Right atrium auricular region (tissue), 2 donors: ENCODE measurements at regions not wholly inside any gene's neighbourhood (a gene's known extent, or its start where the extent isn't known, plus 50 kb on each side); places are given as distances from the start of the nearest gene placed in this dataset.

Source experiments
- DNase-seq: peaks from one replicate; pipeline ENCODE4 v3.0.0-alpha.2; 2019; ENCODE audit warnings: low spot score
- H3K27ac ChIP-seq, 2 donors: fragments of 200-600 bp; sonication (generic); 1 replicate in 1 of 2; 2 replicates in 1 of 2; pipeline ENCODE4 v1.5.1; 2016 to 2019
- H3K27me3 ChIP-seq, 2 donors: fragments of 200-600 bp; sonication (generic); one replicate each; pipeline versions ENCODE4 v1.5.1 to v1.6.0; 2017 to 2019
- H3K36me3 ChIP-seq: fragments of 200-600 bp; sonication (generic); one replicate; pipeline ENCODE4 v1.5.1; 2016
- H3K4me1 ChIP-seq, 2 donors: fragments of 200-600 bp; sonication (generic); one replicate each; pipeline versions ENCODE4 v1.5.1 to v1.6.0; 2017 to 2019
- H3K4me3 ChIP-seq, 2 donors: fragments of 200-600 bp; sonication (generic); 1 replicate in 1 of 2; 2 replicates in 1 of 2; pipeline ENCODE4 v1.5.1; 2017 to 2019; ENCODE audit warnings: mild to moderate bottlenecking in 1 of 2, moderate library complexity in 1 of 2
- H3K9me3 ChIP-seq, 2 donors: fragments of 200-600 bp; sonication (generic); one replicate each; pipeline ENCODE4 v1.5.1; 2019
- TF ChIP-seq, protein P1 (sequence below), 2 donors: fragments of 200-600 bp; sonication (generic); IDR thresholded peaks; one replicate each; pipeline ENCODE4 v1.5.1; 2019; ENCODE audit warnings: antibody characterized with exemption in 2 of 2

DNA sequence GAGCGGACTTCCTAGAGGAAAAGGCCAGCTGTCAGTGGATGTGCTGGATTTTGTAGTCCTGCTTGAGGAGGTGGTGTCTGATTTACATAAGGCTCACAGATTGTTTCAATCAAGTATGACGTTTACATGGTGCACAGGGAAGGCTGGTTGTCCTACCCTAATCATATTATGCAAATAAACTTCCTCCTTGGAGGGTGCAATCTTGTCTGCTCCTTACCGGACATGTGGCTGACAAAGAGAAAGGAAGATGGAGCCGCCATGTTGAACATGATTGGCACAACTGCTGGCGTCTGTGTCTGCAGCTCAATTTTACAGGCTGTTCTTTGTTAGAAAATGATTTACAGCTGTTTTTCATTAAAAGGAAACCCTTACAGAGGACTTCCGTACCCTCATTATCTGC, 1656.1 kb downstream of the KCNT2 start:
- DNase-seq = no peak
- Histone ChIP-seq H3K27ac (no peak overlapping the region), H3K27me3 (no peaks in the 10 kb centered on the region), H3K36me3 (no peaks in the 10 kb centered on the region), H3K4me3 (no peak overlapping the region), H3K9me3 (no peaks in the 10 kb centered on the region), H3K4me1 (no peaks in the 10 kb centered on the region)
- TF ChIP-seq, protein P1, sequence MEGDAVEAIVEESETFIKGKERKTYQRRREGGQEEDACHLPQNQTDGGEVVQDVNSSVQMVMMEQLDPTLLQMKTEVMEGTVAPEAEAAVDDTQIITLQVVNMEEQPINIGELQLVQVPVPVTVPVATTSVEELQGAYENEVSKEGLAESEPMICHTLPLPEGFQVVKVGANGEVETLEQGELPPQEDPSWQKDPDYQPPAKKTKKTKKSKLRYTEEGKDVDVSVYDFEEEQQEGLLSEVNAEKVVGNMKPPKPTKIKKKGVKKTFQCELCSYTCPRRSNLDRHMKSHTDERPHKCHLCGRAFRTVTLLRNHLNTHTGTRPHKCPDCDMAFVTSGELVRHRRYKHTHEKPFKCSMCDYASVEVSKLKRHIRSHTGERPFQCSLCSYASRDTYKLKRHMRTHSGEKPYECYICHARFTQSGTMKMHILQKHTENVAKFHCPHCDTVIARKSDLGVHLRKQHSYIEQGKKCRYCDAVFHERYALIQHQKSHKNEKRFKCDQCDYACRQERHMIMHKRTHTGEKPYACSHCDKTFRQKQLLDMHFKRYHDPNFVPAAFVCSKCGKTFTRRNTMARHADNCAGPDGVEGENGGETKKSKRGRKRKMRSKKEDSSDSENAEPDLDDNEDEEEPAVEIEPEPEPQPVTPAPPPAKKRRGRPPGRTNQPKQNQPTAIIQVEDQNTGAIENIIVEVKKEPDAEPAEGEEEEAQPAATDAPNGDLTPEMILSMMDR (IDR thresholded peaks at IDR 0.05) = no peak

DNA sequence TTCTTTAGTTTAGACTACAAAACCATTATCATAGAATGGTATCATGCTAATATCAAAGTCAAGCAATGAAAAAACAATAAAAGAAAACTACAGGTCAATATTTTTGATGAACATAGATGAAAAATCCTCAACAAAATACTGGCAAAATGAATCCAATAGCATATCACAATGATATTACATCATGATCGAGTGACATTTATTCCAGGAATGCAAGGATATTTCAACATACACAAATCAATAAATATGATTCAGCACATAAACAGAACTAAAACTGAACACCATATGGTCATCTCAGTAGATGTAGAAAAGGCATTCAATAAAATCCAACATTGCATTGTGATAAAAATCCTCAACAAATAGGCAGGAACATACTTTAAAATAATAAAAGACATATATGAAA, 1657.7 kb downstream of the KCNT2 start:
- TF ChIP-seq, protein P1 (IDR thresholded peaks at IDR 0.05) = no peak
- no peak for DNase-seq
- no peak overlapping the region for H3K4me3 ChIP-seq
- no peaks in the 10 kb centered on the region for H3K4me1 ChIP-seq
- no peaks in the 10 kb centered on the region for H3K9me3 ChIP-seq
- H3K27ac ChIP-seq = no peak overlapping the region
- no peaks in the 10 kb centered on the region for H3K36me3 ChIP-seq
- no peaks in the 10 kb centered on the region for H3K27me3 ChIP-seq

DNA sequence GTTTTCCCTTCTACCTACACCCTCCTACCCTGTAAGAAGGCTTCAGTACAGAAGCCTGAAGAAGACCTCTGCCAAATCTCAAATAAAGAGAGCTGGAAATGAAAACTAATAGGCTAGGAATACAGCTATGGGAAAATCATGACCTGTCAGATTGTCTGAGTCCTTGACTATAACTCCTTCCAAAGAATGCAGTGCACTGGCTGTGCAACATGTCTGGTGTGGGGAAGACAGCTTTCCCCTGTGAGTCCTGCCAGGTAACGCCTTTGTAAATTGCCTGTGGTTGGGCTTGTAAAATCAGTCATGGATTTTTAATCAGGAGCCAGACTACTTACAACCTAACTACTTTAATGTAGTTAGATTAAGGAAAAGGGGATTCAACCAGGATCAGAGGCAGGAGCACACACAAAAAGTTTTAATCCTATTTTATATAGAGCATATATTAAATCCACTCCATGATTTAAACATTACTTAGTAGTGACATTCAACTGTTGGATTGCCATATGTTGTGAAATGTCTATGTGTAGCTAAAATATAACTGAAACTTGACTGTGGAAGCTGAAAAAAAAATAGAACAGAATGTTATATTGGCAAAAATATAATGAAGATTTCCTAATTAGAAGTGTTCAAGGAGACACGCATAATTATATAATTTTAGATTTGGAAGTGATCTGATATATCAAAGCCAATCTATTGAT, 1667.8 kb downstream of the KCNT2 start:
- DNase-seq = no peak
- Histone ChIP-seq H3K36me3 (no peaks in the 10 kb centered on the region), H3K27ac (no peak overlapping the region), H3K9me3 (no peaks in the 10 kb centered on the region), H3K27me3 (no peaks in the 10 kb centered on the region), H3K4me1 (no peaks in the 10 kb centered on the region), H3K4me3 (no peak overlapping the region)
- TF ChIP-seq, protein P1 (IDR thresholded peaks at IDR 0.05) = no peak

DNA sequence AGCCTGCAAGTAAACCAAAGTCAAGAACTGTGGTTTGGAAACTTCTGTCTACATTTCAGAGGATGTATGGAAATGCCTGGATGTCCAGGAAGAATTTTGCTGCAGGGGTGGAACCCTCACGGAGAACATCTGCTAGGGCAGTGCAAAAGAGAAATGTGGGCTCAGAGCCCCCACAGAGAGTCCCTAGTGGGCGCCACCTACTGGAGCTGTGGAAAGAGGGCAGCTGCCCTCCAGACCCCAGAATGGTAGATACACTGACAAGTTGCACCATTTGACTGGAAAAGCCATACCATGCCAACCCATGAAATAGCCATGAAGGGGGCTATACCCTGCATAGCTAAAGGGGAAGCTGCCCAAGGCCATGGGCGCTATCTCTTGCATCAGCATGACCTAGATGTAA, 1672.4 kb downstream of the KCNT2 start:
- no peaks in the 10 kb centered on the region for H3K36me3 ChIP-seq
- DNase-seq = no peak
- no peak overlapping the region for H3K27ac ChIP-seq
- H3K9me3 ChIP-seq = no peaks in the 10 kb centered on the region
- no peaks in the 10 kb centered on the region for H3K27me3 ChIP-seq
- H3K4me3 ChIP-seq = no peak overlapping the region
- TF ChIP-seq, protein P1 (IDR thresholded peaks at IDR 0.05) = no peak
- H3K4me1 ChIP-seq = no peaks in the 10 kb centered on the region

DNA sequence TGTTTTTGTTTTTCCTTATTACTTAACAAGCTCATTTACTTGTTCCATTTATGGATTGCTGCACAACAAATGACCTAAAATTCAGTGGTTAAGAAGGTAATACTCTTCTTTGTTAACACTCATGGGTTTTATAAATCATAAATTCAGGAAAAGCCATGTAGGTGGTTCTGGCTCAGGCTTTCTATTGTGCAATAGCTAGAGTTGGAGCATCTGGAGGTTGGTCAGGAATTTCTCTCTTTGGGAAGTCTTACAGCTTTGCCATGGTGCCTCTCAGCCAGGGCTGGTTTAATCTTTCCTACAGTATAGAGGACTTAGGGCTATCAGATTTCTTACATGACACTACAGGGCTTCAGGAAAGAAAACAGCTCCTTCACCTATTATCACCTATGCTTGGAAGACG, 1677.1 kb downstream of the KCNT2 start:
- Histone ChIP-seq H3K4me1 (no peaks in the 10 kb centered on the region), H3K9me3 (no peaks in the 10 kb centered on the region), H3K27me3 (no peaks in the 10 kb centered on the region), H3K36me3 (no peaks in the 10 kb centered on the region), H3K4me3 (no peak overlapping the region), H3K27ac (no peak overlapping the region)
- TF ChIP-seq, protein P1 (IDR thresholded peaks at IDR 0.05) = no peak
- DNase-seq = no peak

DNA sequence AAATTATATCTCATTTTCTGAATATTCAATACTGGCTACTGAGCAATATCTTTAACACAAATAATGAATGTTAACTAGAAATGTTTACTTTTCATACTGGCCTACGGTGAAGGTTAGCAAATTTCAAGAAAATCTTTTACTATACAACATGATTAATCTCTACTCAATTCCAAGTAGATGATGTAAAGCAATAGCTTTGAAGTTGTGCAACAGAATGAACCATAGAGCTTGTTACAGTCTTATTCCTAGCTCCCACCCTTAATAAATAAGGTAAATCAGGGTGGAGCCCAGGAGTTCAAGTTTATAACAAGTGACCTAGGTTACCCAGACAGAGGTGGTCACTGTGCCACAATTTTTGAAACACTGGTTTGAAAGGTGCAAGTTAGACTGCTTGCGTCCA, 1678.1 kb downstream of the KCNT2 start:
- Histone ChIP-seq H3K9me3 (no peaks in the 10 kb centered on the region), H3K27ac (no peak overlapping the region), H3K36me3 (no peaks in the 10 kb centered on the region), H3K4me1 (no peaks in the 10 kb centered on the region), H3K4me3 (no peak overlapping the region), H3K27me3 (no peaks in the 10 kb centered on the region)
- TF ChIP-seq, protein P1 (IDR thresholded peaks at IDR 0.05) = no peak
- DNase-seq = no peak
